GM12878 (cell line): ENCODE measurements at regions not wholly inside any gene's neighbourhood (a gene's known extent, or its start where the extent isn't known, plus 50 kb on each side); places are given as distances from the start of the nearest gene placed in this dataset.

Experiments
- ATAC-seq: fragments of 200-7000 bp; cut with Tn5 transposase; 3 replicates; pipeline ENCODE4 v1.9.1; 2020; ENCODE audit warnings: mild to moderate bottlenecking, moderate library complexity
- BruUV-seq: library from RNA; stranded (reverse); fragments of 400-500 nt; replicated peaks from 2 replicates; lab custom pipeline; 2021; lab: Mats Ljungman, UMichigan
- CTCF ChIA-PET: fragments of 300-600 bp; sonication (Branson Sonifier 250); formaldehyde crosslinking; extraction: SDS; loops from one replicate; lab custom pipeline; 2021; ENCODE audit warnings: inconsistent platforms; lab: Yijun Ruan, JAX
- POLR2A ChIA-PET: fragments of 350-600 bp; formaldehyde crosslinking; extraction: SDS; loops from one replicate; lab custom pipeline; 2021; ENCODE audit warnings: inconsistent platforms; lab: Charles Lee
- RAD21 ChIA-PET: fragments of 300-600 bp; sonication (Branson Sonifier 250); formaldehyde crosslinking; loops from one replicate; lab custom pipeline; 2023; ENCODE audit warnings: antibody characterized with exemption; ENCODE audit not compliant: unreplicated experiment; lab: Charles Lee
- SMC1A ChIA-PET: fragments of 300-600 bp; sonication (Branson Sonifier 250); formaldehyde crosslinking; loops from one replicate; lab custom pipeline; 2023; ENCODE audit not compliant: unreplicated experiment, uncharacterized antibody; lab: Charles Lee
- DNase-seq: peaks from one replicate; pipeline ENCODE4 v3.0.0-alpha.2; 2011; ENCODE audit warnings: low read depth, low spot score
- FAIRE-seq: peaks from 3 replicates; lab custom pipeline; 2011; peaks lifted over from hg19 to GRCh38; lab: Jason Lieb, UNC
- H2AFZ ChIP-seq: 2 replicates; pipeline ENCODE4 v1.6.0; 2011; ENCODE audit warnings: low read depth, low read length, control low read depth; ENCODE audit not compliant: control insufficient read depth
- H3K27ac ChIP-seq: 2 replicates; pipeline ENCODE4 v1.5.1; 2011; ENCODE audit warnings: control low read depth; ENCODE audit not compliant: control insufficient read depth, insufficient read depth
- H3K27me3 ChIP-seq, 2 experiments: replicated peaks in 1 of 2; 2 replicates each; pipeline versions ENCODE4 v1.6.0 to v1.6.1; 2011; ENCODE audit warnings: low read length in 1 of 2; ENCODE audit not compliant: control insufficient read depth in 2 of 2, insufficient read depth in 2 of 2
- H3K36me3 ChIP-seq, 2 experiments: 2 replicates each; pipeline ENCODE4 v1.5.1; 2011; ENCODE audit warnings: low read length in 1 of 2; ENCODE audit not compliant: control insufficient read depth in 2 of 2, insufficient read depth in 2 of 2
- H3K4me1 ChIP-seq: 2 replicates; pipeline ENCODE4 v1.6.1; 2011; ENCODE audit warnings: mild to moderate bottlenecking, low read length, moderate library complexity, mixed read lengths; ENCODE audit not compliant: control insufficient read depth, insufficient read depth
- H3K4me2 ChIP-seq: 2 replicates; pipeline ENCODE4 v1.6.0; 2011; ENCODE audit warnings: control low read depth; ENCODE audit not compliant: control insufficient read depth, insufficient read depth
- H3K4me3 ChIP-seq: fragments of 200-600 bp; sonication (generic); 2 replicates; pipeline ENCODE4 v1.5.1; 2016
- H3K79me2 ChIP-seq: 2 replicates; pipeline ENCODE4 v1.6.0; 2011; ENCODE audit warnings: low read length; ENCODE audit not compliant: control insufficient read depth, insufficient read depth
- H3K9ac ChIP-seq: 2 replicates; pipeline ENCODE4 v1.8.0; 2011; ENCODE audit warnings: low read length, control low read depth, mixed read lengths; ENCODE audit not compliant: control insufficient read depth, insufficient read depth
- H3K9me3 ChIP-seq: replicated peaks from 3 replicates; pipeline ENCODE4 v1.5.1; 2011; ENCODE audit warnings: mild to moderate bottlenecking, low read length; ENCODE audit not compliant: control insufficient read depth, insufficient read depth
- H4K20me1 ChIP-seq: 2 replicates; pipeline ENCODE4 v1.6.0; 2011; ENCODE audit not compliant: control insufficient read depth, insufficient read depth
- CBX3 ChIP-seq: fragments of 200-600 bp; sonication (generic); IDR thresholded peaks from 2 replicates; pipeline ENCODE4 v1.6.1; 2016; ENCODE audit warnings: low read depth, borderline replicate concordance
- EED ChIP-seq: sonication (generic); IDR thresholded peaks from 2 replicates; pipeline ENCODE4 v1.6.1; 2016; ENCODE audit warnings: antibody characterized with exemption, low read depth
- IKZF2 ChIP-seq, 2 experiments: fragments of 450-650 bp; IDR thresholded peaks; 2 replicates each; pipeline ENCODE4 v1.6.1; 2017; ENCODE audit warnings: mild to moderate bottlenecking in 2 of 2, moderate library complexity in 2 of 2
- IRF4 ChIP-seq: IDR thresholded peaks from 2 replicates; pipeline ENCODE4 v1.6.1; 2011; ENCODE audit warnings: low read depth, low read length
- RAD51 ChIP-seq: fragments of 450-650 bp; IDR thresholded peaks from 2 replicates; pipeline ENCODE4 v1.6.1; 2016; ENCODE audit warnings: moderate library complexity, mild to moderate bottlenecking, inconsistent platforms
- RUNX3 ChIP-seq: IDR thresholded peaks from 2 replicates; pipeline ENCODE4 v1.6.1; 2012; ENCODE audit warnings: low read length, inconsistent platforms
- SPI1 ChIP-seq: IDR thresholded peaks from 2 replicates; pipeline ENCODE4 v1.6.1; 2011; ENCODE audit warnings: low read depth, mild to moderate bottlenecking, low read length, moderate library complexity, borderline replicate concordance; ENCODE audit not compliant: insufficient read depth
- TCF3 ChIP-seq: IDR thresholded peaks from 2 replicates; pipeline ENCODE4 v1.6.1; 2012; ENCODE audit warnings: low read depth, mild to moderate bottlenecking, low read length, borderline replicate concordance; ENCODE audit not compliant: insufficient read depth
- WGBS: methylation state at CpG from one replicate; pipeline ENCODE4 v1.1.6; 2016; ENCODE audit warnings: low lambda C conversion rate; ENCODE audit not compliant: insufficient replicate concordance, insufficient coverage; ENCODE audit errors: missing lambda C conversion rate; 5-methylcytosine and 5-hydroxymethylcytosine counted together
- in situ Hi-C: fragments of 300-500 bp; cut with MboI; formaldehyde crosslinking; loops from 9 replicates; pipeline ENCODE4 v1.14.3; 2018; ENCODE audit warnings: mixed read lengths
- intact Hi-C: fragments of 100-400 bp; cut with micrococcal nuclease; formaldehyde crosslinking; loops from one replicate; pipeline ENCODE4 v1.14.2; 2022; ENCODE audit not compliant: unreplicated experiment

- intact Hi-C loops, result no loop called here
- ATAC-seq (no peak), DNase-seq (no peak), FAIRE-seq (no peak)
- BruUV-seq, result no TSS peak
- H3K79me2 ChIP-seq, result no peaks in the 10 kb centered on the region
- 4% methylated on average over 3 of the region's 3 CpGs for WGBS
- POLR2A ChIA-PET, result no interaction called here
- H3K9ac ChIP-seq, result no peak overlapping the region
- no peak overlapping the region for H3K27ac ChIP-seq
- no peaks in the 10 kb centered on the region for H3K4me1 ChIP-seq
- no peaks in the 10 kb centered on the region for H3K27me3 ChIP-seq
- CTCF ChIA-PET, result interaction anchor here (0.6 to 1.4 kb wide), 4 partner anchors 11 to 139 kb away, joined by 3 read pairs; no protein-coding TSS in a partner anchor
- no peak overlapping the region for H3K4me3 ChIP-seq
- peak; percentile 59 for TF ChIP-seq EED
- TF ChIP-seq IRF4, result no peak
- no peak for TF ChIP-seq RAD51
- no peak for TF ChIP-seq CBX3
- no peak; the same call in 1 of the 2 replicates for TF ChIP-seq SPI1
- TF ChIP-seq, all 136 proteins: peak for 1
- Histone ChIP-seq H4K20me1 (no peaks in the 10 kb centered on the region), H3K36me3 (no peaks in the 10 kb centered on the region), H3K9me3 (no peaks in the 10 kb centered on the region; the same call in 2 of the 3 replicates), H3K4me2 (no peak overlapping the region), H2AFZ (no peak overlapping the region)
- in situ Hi-C loops, result no loop called here
- ChIA-PET RAD21 (interaction anchor here (1.0 to 1.8 kb wide), 2 partner anchors 10 to 81 kb away, joined by 3 to 6 read pairs; no protein-coding TSS in a partner anchor), SMC1A (interaction anchor here (0.5 to 2.4 kb wide), 9 partner anchors 10 to 339 kb away, joined by 3 to 7 read pairs (median 3); no protein-coding TSS in a partner anchor)
Observed at GRCh38 chr14:97523936-97524335, 726.8 kb downstream of the VRK1 start.

- in situ Hi-C loops, result no loop called here
- Histone ChIP-seq H3K4me3 (no peak overlapping the region), H3K4me1 (no peaks in the 10 kb centered on the region), H4K20me1 (no peaks in the 10 kb centered on the region), H3K27me3 (no peaks in the 10 kb centered on the region), H3K9ac (no peak overlapping the region), H2AFZ (no peak overlapping the region), H3K9me3 (no peaks in the 10 kb centered on the region; the same call in 2 of the 3 replicates), H3K79me2 (no peaks in the 10 kb centered on the region), H3K36me3 (no peaks in the 10 kb centered on the region), H3K27ac (no peak overlapping the region), H3K4me2 (peak overlapping the region; percentile 9; the same call in 1 of the 2 replicates)
- BruUV-seq, result no TSS peak
- no peak for DNase-seq
- RAD21 ChIA-PET, result interaction anchor here (1.0 to 1.8 kb wide), 2 partner anchors 9 to 82 kb away, joined by 3 to 6 read pairs; no protein-coding TSS in a partner anchor
- FAIRE-seq, result no peak
- intact Hi-C loops, result no loop called here
- POLR2A ChIA-PET, result no interaction called here
- SMC1A ChIA-PET, result interaction anchor here (0.5 to 2.4 kb wide), 8 partner anchors 13 to 340 kb away, joined by 3 to 7 read pairs (median 3); no protein-coding TSS in a partner anchor
- CTCF ChIA-PET, result interaction anchor here (0.6 to 1.4 kb wide), 3 partner anchors 18 to 140 kb away, joined by 3 read pairs; no protein-coding TSS in a partner anchor
- 34% methylated on average over 6 of the region's 7 CpGs for WGBS
- TF ChIP-seq IKZF2 (IDR thresholded peaks at IDR 0.05), result 0 out of 4 replicates have a peak, but pooled peaks of 1 of the 2 experiments have one; percentile 23
- no peak for TF ChIP-seq TCF3
- peak; percentile 21; the same call in 1 of the 2 replicates for TF ChIP-seq RUNX3
- ATAC-seq, result no peak
Observed at GRCh38 chr14:97524589-97525319, 727.6 kb downstream of the VRK1 start.
